Fibroblast of mammary gland (primary cell): ENCODE measurements at regions not wholly inside any gene's neighbourhood (a gene's known extent, or its start where the extent isn't known, plus 50 kb on each side); places are given as distances from the start of the nearest gene placed in this dataset.

Source experiments
- DNase-seq: peaks from one replicate; pipeline ENCODE4 v3.0.0-alpha.2; 2010; ENCODE audit warnings: low read depth
- H3K4me3 ChIP-seq: 2 replicates; pipeline ENCODE4 v1.5.1; 2011; ENCODE audit warnings: low read depth, mild to moderate bottlenecking, low read length, moderate library complexity; ENCODE audit not compliant: control insufficient read depth
- CTCF ChIP-seq: conservative IDR thresholded peaks from 2 replicates; pipeline ENCODE4 v1.5.1; 2011; ENCODE audit warnings: low read depth, low read length, inconsistent platforms; ENCODE audit not compliant: control insufficient read depth, insufficient read depth

- H3K4me3 ChIP-seq, result no peak overlapping the region
- no peak for TF ChIP-seq CTCF
- no peak for DNase-seq
These were observed 427.2 kb upstream of the KLF6 start for GRCh38 chr10:4212111-4212630.

- H3K4me3 ChIP-seq, result no peak overlapping the region
- TF ChIP-seq CTCF, result no peak
- DNase-seq, result no peak
These were observed 423.5 kb upstream of the KLF6 start for GRCh38 chr10:4208499-4208898.

- H3K4me3 ChIP-seq, result no peak overlapping the region
- TF ChIP-seq CTCF, result no peak
- no peak for DNase-seq
These were observed 420.1 kb upstream of the KLF6 start for GRCh38 chr10:4205113-4205512.

GRCh38 chr10:4202938-4203337 lies 417.9 kb upstream of the KLF6 start:
- H3K4me3 ChIP-seq, result no peak overlapping the region
- TF ChIP-seq CTCF, result no peak
- DNase-seq, result no peak

GRCh38 chr10:4201866-4202825 lies 417.1 kb upstream of the KLF6 start:
- peak; percentile 40 for DNase-seq
- no peak overlapping the region for H3K4me3 ChIP-seq
- TF ChIP-seq CTCF, result no peak

GRCh38 chr10:4199196-4199595 lies 414.2 kb upstream of the KLF6 start:
- H3K4me3 ChIP-seq, result no peak overlapping the region
- DNase-seq, result no peak
- no peak for TF ChIP-seq CTCF
